Inflammatory macrophage (primary cell): ENCODE measurements at regions not wholly inside any gene's neighbourhood (a gene's known extent, or its start where the extent isn't known, plus 50 kb on each side); places are given as distances from the start of the nearest gene placed in this dataset.

Source experiments
- DNase-seq, 2 donors: peaks; one replicate each; pipeline ENCODE4 v3.0.0-alpha.2; 2020 to 2022

DNA sequence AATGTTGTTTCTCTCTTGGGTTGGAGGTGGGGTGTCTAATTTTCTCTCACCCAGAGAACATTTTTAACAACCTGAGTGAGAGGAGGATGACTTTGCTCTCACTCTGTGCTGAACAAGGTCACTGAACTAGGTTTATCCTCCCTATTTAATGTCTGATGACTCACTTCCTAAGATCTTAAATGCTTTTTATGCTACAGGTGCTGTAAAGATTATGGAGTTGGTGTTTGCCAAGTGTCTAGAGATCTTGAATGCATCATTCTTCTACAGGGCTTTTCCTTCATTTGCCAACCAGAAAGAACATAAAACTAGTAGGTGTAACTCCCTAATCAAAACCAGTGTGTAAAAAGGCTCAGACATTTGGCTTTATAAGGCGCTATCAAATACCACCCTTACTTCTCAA lies 350.5 kb upstream of the ETAA1 start:
- DNase-seq, result no peak

DNA sequence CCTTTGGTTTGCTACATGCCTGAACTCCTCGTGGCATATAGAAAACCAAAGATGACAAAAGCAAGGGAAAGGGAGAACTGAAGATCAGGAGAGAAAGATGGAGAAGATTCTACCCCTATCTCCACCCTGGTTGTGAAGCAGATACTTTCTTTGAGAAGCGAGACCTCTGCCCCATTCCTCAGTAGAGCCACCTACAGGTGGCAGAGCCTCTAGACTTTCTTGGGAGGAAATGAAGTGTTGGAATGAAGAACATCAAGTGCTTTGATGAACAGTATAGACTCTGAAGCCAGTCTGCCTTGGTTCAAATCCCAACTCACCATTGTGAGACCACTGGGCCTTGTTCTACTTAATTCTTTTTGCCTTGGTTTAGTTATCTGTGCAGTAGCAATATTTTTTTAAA lies 348.8 kb upstream of the ETAA1 start:
- DNase-seq, result no peak

DNA sequence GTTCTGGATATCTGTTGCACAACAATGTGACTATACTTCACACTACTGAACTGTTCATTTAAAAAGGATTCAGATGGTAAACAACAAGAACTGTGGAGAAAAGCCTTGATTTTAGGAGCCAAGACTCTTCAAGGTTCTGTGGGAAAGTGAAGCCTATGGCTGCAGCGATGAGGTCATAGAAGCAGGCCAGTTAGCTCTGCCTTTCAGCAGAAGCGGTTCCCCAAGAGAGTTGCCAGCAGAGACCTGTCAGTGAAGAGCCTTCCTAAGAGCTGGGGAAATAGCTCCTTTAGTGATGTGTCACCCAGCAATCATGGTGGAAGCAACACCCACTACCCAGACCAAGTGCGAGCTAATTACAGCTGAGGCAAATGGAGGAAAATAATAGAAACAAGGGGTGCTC lies 346.5 kb upstream of the ETAA1 start:
- no peak for DNase-seq

DNA sequence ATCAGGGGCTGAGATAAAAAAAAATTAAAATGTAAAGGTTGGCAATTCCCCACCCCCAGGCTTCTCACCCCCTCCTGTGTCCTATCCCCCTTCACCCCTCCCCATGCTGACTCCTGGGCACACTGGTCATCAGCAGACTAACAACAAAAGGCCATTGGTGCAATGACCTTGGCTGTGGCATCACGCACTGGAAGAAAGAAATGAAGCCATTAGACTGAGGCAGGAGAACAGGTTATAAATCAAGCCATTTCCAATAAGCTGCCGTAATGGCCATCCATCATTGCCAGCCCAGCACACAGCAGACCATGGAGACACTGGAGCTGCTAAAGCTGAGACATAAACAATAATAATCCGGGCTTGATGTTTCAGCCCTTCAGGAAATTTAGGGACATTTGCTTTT lies 342.4 kb upstream of the ETAA1 start:
- DNase-seq, result no peak

DNA sequence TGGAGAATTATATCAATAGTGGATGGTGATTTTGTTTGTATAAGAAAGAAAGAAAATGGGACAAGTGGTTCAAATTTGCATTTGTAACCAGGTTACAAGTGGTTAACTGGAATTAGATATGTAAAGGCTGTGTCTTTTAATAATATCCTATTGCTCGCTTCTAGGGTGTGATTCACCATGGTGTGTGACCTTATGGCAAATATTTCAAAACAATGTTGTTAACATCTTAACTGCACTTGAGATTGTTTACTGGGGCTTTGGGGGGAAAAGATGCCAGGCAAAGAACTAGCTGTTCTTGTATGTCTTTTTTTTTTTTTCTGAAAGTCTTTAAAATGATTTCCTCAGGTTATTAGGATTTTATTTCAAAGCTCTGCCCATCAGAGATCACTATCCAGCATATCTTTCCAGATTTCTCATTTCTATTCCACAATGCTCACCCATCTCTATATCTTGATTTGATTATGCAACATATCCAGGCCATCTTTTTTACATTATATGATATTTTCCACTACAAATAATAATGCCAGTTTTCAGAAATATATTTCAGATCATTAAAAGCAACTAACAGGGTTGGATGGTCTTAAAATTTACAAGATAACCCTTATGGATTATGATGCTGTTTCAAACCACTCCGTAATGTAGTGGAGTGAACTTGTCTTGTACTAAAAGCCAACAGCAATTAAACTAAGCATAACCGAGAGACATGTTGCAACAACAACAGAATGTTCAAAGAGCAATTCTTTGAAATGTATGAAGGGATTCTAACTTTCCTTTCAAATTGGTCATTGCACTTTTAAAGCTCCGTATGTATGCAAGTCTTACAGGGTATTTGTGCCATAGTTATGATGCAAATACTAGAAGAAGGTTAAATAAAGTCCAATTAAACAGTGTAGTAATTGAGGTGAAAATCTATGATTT lies 341.5 kb upstream of the ETAA1 start:
- no peak for DNase-seq

DNA sequence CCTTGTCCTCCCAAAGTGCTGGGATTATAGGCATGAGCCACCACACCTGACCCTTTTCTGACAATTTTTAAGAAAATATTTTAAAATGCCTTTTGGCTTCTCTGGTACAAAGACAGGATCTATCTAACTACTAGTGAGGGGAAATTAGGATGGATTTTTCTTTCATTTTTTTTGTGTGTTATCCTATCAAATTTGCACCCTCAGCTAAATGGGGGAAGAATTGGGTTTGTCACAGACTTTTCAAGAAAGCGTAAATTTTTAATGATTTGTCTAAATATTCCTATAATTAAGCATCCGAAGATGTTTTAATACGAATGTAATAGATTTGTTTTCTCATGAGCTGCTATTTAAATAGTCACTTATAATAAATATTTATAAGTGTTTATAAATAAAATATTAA lies 340.0 kb upstream of the ETAA1 start:
- no peak for DNase-seq

- no peak for DNase-seq
Measured at GRCh38 chr2:67057901-67058703, 339.0 kb upstream of the ETAA1 start.

DNA sequence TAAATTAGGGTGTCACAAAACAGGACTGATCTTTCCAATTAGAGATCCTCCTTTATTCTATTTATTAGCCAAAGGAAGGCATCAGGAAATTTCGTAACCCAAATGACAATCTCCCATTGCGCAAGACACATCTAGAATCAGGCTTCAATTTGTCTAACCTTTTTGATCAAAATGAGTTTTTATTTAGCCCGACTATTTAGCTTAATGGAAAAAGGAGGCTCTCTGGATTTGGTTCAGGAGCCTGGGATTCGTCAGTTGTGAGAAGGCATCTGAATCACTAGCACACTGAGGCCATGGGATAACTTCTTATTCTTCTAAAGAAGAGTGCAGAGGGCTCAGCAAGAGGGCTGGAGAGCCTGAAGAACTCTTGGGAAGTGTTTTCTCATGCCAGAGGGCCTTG lies 332.1 kb upstream of the ETAA1 start:
- DNase-seq, result no peak

DNA sequence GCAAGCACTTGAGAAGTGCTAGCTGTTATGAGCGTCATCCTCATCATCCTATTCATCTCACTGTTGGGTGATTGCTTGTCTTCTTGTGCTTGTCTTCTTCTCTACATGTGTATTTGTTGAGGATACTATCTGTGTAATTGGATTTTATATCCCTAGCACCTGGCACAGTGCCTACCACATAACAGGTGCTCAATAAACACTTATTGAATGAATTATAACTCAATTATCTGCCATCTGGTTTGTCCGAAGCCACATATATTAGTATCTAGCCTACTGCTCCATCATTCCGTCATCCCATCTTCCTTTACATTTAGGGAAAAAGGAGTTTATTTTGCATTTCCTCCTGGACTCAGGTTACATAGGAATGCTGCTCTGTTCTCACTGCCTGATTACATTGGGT lies 330.4 kb upstream of the ETAA1 start:
- no peak for DNase-seq

DNA sequence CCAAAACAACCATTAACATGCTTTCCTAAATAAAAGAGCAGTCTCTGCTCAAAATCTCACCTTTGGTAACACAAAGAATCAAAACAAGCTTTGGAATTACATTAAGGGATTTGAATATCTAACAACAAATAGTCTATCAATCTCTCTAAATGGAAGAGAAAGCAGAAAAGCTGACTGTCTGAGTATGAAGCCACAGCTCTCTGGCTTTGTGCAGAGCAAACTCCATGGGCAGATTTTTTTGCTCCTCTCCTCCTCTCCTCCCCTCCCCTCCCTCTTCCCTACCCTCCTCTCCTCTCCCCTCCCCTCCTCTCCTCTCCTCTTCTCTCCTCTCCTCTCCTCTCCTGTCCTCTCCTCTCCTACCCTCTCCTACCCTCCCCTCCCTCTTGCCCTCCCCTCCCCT lies 329.5 kb upstream of the ETAA1 start:
- DNase-seq, result no peak

DNA sequence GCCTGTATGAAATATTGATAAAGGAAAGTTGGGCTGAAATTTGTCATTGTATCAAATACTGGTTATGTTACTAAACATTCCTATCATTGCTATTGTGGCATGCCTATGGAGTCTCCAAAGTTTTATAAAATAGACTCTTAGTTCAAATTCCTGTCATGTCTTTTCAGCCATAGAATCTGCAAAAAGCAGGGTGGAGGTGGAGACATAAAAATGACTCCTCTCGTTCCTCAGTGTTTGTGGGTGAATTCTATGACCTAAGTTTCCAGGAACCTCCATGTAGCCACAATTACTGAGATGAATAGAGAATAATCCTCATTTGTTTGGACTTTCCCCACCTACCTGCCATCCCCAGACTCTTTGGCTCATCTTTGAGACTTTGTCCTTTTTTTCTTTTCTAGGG lies 326.3 kb upstream of the ETAA1 start:
- no peak for DNase-seq

DNA sequence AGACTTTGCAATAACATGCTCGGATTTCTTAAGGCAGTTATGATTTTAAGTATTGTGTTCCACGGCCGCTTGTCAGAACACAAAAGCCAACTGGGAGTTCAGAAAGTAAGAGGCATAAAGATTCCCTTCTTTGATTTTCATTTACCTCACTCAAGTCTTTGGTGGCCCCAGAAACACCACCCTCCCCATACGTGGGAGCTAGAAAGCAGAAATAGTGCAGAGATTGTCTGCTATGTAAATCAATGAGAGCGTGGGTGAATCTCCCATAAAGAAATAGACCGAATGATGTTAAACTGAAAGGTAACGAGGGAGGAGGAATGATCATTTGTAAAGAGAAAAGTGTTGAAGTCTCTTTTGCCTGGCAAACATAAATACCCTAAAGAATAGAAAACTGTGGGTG lies 322.1 kb upstream of the ETAA1 start:
- no peak for DNase-seq

GRCh38 chr2:67075530-67076238 lies 321.4 kb upstream of the ETAA1 start:
- no peak for DNase-seq

DNA sequence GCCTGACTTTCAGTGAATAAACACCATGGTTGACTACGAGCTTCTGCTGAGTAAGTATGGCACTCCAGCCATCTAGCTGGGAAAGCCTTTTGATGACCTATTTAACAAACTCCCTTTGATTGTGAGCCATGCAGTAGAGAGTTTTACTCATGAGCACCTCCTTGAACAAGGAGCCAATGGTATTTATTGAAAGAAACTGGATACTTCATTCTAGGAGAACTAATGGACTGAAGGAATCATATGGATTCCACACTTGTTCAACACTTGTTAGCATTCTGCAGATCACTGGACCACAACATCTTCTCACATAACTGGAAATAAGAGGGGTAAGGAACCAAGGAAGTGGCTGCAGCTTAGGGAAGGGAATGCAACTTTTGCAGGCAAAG lies 320.9 kb upstream of the ETAA1 start:
- no peak for DNase-seq

DNA sequence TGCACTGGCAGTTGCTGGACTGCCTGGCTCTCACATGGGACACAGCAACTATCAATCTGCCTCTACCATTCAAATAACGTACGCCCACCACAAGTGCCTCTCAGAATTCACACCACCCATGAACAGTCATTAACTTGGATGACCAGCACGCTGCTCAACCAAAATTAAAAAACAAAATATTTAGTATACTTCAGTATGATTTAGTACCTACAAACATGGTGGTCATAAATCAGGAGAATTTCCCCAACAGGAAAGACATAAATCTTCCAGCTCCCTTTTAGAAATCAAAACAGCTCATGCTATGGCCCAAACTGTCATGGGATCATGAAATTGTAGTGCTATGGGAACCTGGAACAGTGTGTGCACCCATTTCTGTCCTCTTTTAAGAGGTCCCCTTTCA lies 317.4 kb upstream of the ETAA1 start:
- DNase-seq, result no peak

DNA sequence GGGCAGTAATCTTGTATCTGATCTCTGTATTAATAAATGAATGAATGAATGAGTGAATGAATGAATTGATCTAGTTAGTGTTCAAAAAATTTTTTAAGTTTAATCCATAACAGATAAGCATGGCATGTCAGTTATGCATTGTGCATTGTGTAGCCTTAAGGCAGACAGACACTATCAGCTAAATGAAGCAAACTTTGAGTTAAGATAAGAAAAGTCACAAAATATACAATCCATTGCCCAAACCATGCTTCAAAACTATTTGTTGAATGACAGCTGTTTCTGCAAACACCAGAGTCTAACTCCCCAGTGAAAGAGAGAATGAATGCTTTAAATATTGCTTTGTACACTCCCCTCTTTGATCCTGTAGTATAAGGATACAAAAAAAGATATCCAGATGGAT lies 314.3 kb upstream of the ETAA1 start:
- DNase-seq, result no peak

DNA sequence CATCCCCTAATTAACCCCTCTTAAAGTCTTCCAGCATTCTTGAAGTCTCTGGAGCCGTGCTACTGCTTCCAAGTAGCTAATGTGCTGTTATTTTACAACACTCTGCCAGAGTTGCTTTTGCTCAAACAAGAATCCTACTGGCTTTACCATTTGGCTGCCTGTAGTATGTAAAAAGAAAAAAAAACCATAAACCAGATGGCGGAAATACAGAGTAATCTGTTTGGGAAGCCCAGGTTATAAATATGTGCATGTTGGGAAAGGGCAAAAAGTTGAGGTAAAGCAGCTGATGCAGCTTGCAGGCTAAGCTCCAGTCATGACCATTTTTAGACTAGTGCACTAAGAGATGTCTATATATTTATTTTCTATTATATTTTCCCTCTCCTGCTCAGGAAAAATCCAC lies 313.2 kb upstream of the ETAA1 start:
- DNase-seq, result no peak

DNA sequence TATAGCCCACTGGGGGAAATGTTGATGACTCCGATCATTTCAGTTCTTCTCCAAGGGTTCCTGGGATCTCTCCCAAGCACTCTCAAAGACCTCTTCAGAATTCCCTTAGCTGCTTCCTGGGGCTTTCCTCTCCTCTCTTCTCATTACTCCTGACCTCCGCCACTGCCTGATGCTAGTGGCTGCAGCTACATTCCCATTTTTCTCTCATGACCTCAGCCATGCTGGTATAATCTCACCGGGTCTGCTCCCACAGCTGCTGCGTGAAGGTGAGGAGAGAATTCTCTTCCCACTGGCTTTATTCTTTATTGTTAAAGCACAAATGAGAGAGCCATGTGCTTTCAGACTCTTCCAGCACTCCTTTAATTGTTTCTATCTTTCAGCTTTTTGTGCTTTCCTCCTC lies 312.0 kb upstream of the ETAA1 start:
- no peak for DNase-seq

DNA sequence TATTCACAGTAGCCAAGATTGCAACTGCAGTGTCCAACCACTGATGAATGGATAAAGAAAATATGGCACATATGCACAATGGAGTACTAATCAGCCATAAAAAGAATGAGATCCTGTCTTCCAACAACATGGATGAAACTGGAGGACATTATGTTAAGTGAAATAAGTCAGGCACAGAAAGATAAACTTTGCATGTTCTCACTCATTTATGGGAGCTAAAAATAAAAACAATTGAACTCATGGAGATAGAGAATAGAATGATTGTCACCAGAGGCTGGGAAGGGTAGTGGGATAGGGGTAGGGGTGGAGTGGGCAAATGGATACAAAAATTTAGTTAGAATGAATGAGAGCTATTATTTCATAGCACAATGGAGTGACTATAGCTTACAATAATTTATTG lies 305.5 kb upstream of the ETAA1 start:
- DNase-seq, result no peak

GRCh38 chr2:67095121-67095520 lies 302.0 kb upstream of the ETAA1 start:
- DNase-seq, result no peak

DNA sequence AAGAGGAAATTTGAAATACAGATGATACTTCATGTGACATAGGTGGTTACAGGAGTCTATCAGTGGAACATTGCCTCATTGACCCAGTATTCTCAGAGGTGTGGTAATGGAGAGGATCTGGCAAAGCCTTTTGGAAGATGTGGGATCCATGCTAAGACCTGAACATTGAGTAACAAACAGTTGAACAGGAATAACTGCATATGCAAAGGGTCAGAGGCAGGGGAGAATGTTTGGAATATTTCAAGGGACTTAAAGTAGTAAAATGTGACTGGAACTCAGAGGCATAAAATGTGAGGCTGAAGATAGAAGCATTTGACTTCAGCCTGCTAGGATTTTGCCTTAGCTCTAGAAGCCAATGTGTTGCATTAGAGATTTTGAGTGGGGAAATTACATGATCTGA lies 300.2 kb upstream of the ETAA1 start:
- no peak for DNase-seq

- DNase-seq, result no peak
Measured at GRCh38 chr2:67103157-67103556, 294.0 kb upstream of the ETAA1 start.

DNA sequence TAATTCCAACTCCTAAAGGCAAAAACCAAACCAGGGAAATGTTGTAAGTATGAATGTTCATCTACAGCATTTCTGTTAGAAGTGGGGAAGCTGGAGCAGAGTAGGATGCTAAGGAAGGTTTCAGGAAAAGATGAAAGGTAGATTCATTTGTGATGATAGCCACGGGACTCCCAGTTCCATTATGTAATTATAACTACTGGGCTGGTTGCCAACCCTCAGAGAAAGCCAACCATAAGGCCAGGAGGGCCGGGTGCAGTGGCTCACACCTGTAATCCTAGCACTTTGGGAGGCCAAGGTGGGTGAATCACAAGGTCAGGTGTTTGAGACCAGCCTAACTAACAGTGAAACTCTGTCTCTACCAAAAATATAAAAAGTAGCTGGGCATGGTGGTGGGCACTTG lies 288.9 kb upstream of the ETAA1 start:
- no peak for DNase-seq

- no peak for DNase-seq
Measured at GRCh38 chr2:67124531-67124930, 272.6 kb upstream of the ETAA1 start.
